ENCODE measurements at regions not wholly inside any gene's neighbourhood (a gene's known extent, or its start where the extent isn't known, plus 50 kb on each side); places are given as distances from the start of the nearest gene placed in this dataset.

DNA sequence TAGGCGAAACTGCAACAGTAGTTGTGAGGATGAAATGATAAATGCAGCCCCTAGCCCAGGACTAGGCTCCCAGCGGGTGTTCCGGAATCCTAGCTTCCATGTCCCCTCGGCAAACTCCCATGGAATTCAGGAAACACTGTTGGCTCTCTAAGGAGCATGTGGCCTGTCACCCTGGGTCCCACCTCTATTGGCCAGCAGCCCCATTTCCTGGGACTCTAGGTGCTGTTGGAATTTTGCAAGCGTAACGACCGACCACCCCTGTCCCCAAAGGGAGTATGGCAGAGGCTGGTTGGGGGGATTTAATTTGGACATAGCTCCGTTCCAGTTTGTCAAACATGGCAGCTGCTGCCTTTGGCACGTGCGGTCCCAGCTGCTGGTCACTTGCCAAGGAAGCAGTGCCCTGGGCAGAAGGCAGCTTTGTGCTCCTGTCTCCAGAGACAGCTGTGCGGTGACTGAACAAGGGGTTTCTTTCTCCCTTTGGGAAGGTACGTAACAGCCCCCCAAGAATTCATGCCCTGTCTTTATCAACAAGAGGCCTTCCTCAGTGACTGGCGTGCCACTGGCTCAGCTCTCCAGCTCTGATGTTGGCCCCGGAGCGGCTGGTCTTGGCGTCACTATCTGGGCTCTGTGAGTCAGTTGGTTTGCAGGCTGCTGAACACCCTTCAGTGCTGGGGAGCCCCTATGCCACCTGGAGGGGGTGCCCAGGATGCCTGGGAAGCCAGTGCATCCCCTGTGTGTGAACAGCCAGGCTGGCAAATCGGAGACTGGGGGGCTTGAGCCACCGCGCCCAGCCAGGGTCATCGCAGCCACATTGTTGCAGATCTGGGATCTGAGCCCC is 235.2 kb upstream of the TNRC6C start:
- no peak overlapping the region for H3K4me3 Mint-ChIP-seq
- H3K36me3 Mint-ChIP-seq, result no peaks in the 10 kb centered on the region
- no peaks in the 10 kb centered on the region for H3K9me3 Mint-ChIP-seq (ENCODE audit: low read depth)
- H3K27ac Mint-ChIP-seq, result no peak overlapping the region
- peaks cover 3% of the 10 kb centered on the region for H3K27me3 Mint-ChIP-seq
- peaks cover 6% of the 10 kb centered on the region for H3K4me1 Mint-ChIP-seq (ENCODE audit: low read depth)

- H3K27ac Mint-ChIP-seq, result no peak overlapping the region
- H3K4me3 Mint-ChIP-seq, result no peak overlapping the region
- peaks cover 3% of the 10 kb centered on the region for H3K27me3 Mint-ChIP-seq
- no peaks in the 10 kb centered on the region for H3K9me3 Mint-ChIP-seq (ENCODE audit: low read depth)
- peaks cover 6% of the 10 kb centered on the region for H3K4me1 Mint-ChIP-seq (ENCODE audit: low read depth)
- H3K36me3 Mint-ChIP-seq, result no peaks in the 10 kb centered on the region
Measured at GRCh38 chr17:77723909-77724875, 234.3 kb upstream of the TNRC6C start.

- Mint-ChIP-seq H3K27ac (no peak overlapping the region), H3K36me3 (no peaks in the 10 kb centered on the region), H3K4me1 (ENCODE audit: low read depth) (peaks cover 6% of the 10 kb centered on the region), H3K9me3 (ENCODE audit: low read depth) (no peaks in the 10 kb centered on the region), H3K4me3 (no peak overlapping the region), H3K27me3 (peaks cover 3% of the 10 kb centered on the region)
Measured at GRCh38 chr17:77724876-77725615, 233.5 kb upstream of the TNRC6C start.

- H3K4me1 Mint-ChIP-seq (ENCODE audit: low read depth), result peaks cover 6% of the 10 kb centered on the region
- no peaks in the 10 kb centered on the region for H3K27me3 Mint-ChIP-seq
- H3K9me3 Mint-ChIP-seq (ENCODE audit: low read depth), result no peaks in the 10 kb centered on the region
- no peak overlapping the region for H3K4me3 Mint-ChIP-seq
- peaks cover 3% of the 10 kb centered on the region for H3K36me3 Mint-ChIP-seq
- H3K27ac Mint-ChIP-seq, result no peak overlapping the region
Measured at GRCh38 chr17:77725846-77726245, 232.7 kb upstream of the TNRC6C start.

GRCh38 chr17:77726549-77727006 is 231.9 kb upstream of the TNRC6C start:
- Mint-ChIP-seq H3K27me3 (no peaks in the 10 kb centered on the region), H3K36me3 (peaks cover 3% of the 10 kb centered on the region), H3K9me3 (ENCODE audit: low read depth) (no peaks in the 10 kb centered on the region), H3K4me1 (ENCODE audit: low read depth) (peaks cover 6% of the 10 kb centered on the region), H3K27ac (no peak overlapping the region), H3K4me3 (no peak overlapping the region)

DNA sequence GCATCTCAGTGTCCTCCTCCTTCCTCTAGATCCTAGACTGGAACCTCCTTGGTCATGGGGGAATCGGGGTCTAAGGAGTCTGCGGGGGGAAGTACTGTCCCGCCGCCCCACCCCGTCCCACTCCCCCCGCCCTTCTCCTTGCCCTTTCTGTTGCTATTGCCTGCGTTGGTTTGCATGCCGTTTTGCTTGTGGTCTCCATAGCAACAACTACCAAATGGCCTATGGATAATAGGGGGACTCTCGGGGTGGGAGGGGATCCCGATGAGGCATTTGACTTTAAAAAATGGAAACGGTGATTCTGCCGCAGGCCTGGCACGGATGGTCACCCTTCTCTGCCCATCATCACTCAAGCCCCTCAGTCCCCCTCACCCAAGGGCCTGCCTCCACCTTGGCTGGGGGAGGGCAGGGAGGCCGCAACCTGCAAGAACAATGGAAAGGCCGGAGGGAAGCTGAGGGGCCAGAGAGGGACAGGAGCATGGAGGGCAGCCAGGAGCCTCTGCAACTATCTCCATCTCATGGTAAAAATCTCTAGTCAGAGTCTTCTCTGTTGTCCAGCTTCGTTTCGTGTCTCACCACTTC is 231.4 kb upstream of the TNRC6C start:
- no peak overlapping the region for H3K4me3 Mint-ChIP-seq
- no peak overlapping the region for H3K27ac Mint-ChIP-seq
- no peaks in the 10 kb centered on the region for H3K9me3 Mint-ChIP-seq (ENCODE audit: low read depth)

DNA sequence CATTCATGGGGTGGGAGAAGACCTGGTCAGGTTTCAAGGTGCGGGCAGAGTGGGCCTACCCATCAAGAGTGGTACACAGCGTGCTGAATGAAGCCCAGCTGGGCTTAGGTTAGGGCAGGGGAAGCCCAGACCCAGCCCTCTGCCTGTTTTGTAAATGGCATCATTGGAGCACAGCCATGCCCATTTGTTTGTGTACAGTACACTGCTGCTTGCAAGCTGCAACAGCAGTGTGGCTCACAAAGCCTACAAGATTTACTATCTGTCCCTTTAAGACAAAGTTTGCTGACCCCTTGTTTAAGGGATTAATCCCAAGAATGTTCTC is 230.1 kb upstream of the TNRC6C start:
- H3K36me3 Mint-ChIP-seq, result peaks cover 12% of the 10 kb centered on the region
- no peak overlapping the region for H3K4me3 Mint-ChIP-seq
- no peak overlapping the region for H3K27ac Mint-ChIP-seq
- peaks cover 6% of the 10 kb centered on the region for H3K4me1 Mint-ChIP-seq (ENCODE audit: low read depth)
- H3K27me3 Mint-ChIP-seq, result no peaks in the 10 kb centered on the region
- peaks cover 9% of the 10 kb centered on the region for H3K9me3 Mint-ChIP-seq (ENCODE audit: low read depth)

More for the DNA sequence above, 231.4 kb upstream of the TNRC6C start:
- Mint-ChIP-seq H3K36me3 (peaks cover 3% of the 10 kb centered on the region), H3K27me3 (no peaks in the 10 kb centered on the region), H3K4me1 (ENCODE audit: low read depth) (peaks cover 6% of the 10 kb centered on the region)

- peaks cover 14% of the 10 kb centered on the region for H3K36me3 Mint-ChIP-seq
- no peak overlapping the region for H3K27ac Mint-ChIP-seq
- no peaks in the 10 kb centered on the region for H3K27me3 Mint-ChIP-seq
- peaks cover 9% of the 10 kb centered on the region for H3K9me3 Mint-ChIP-seq (ENCODE audit: low read depth)
- peaks cover 6% of the 10 kb centered on the region for H3K4me1 Mint-ChIP-seq (ENCODE audit: low read depth)
- H3K4me3 Mint-ChIP-seq, result no peak overlapping the region
Measured at GRCh38 chr17:77728871-77729270, 229.6 kb upstream of the TNRC6C start.

DNA sequence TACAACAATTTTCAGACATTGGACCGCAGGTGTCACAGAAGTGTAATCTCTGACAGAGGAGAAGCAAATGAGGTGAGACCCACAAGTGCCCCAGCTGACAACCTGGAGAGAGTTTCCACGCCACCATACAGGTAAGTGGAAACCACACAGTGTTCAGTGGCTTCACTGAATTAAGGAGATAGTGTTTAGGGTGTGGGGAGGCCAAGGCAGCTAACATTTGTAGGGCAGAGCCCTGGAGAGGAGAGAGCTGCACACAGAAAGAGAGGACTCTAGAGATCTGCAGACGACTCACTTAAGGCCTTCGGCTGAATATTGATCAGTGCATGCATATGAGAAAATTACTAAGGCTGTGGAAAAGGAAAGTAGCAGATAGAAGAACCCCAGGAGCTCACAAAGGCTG is 228.9 kb upstream of the TNRC6C start:
- Mint-ChIP-seq H3K36me3 (peaks cover 14% of the 10 kb centered on the region), H3K27ac (no peak overlapping the region), H3K9me3 (ENCODE audit: low read depth) (peaks cover 9% of the 10 kb centered on the region), H3K27me3 (peaks cover 2% of the 10 kb centered on the region), H3K4me3 (no peak overlapping the region), H3K4me1 (ENCODE audit: low read depth) (peaks cover 6% of the 10 kb centered on the region)

- H3K27me3 Mint-ChIP-seq, result peaks cover 2% of the 10 kb centered on the region
- H3K36me3 Mint-ChIP-seq, result peaks cover 14% of the 10 kb centered on the region
- peaks cover 6% of the 10 kb centered on the region for H3K4me1 Mint-ChIP-seq (ENCODE audit: low read depth)
- no peak overlapping the region for H3K4me3 Mint-ChIP-seq
- no peak overlapping the region for H3K27ac Mint-ChIP-seq
- H3K9me3 Mint-ChIP-seq (ENCODE audit: low read depth), result peaks cover 9% of the 10 kb centered on the region
Measured at GRCh38 chr17:77730376-77730775, 228.1 kb upstream of the TNRC6C start.

- Mint-ChIP-seq H3K27ac (no peak overlapping the region), H3K9me3 (ENCODE audit: low read depth) (peaks cover 9% of the 10 kb centered on the region), H3K36me3 (peaks cover 14% of the 10 kb centered on the region), H3K4me1 (ENCODE audit: low read depth) (no peaks in the 10 kb centered on the region), H3K4me3 (no peak overlapping the region), H3K27me3 (peaks cover 2% of the 10 kb centered on the region)
Measured at GRCh38 chr17:77733576-77734296, 224.8 kb upstream of the TNRC6C start.

GRCh38 chr17:77734371-77735080 is 224.0 kb upstream of the TNRC6C start:
- peaks cover 2% of the 10 kb centered on the region for H3K27me3 Mint-ChIP-seq
- no peak overlapping the region for H3K27ac Mint-ChIP-seq
- H3K4me3 Mint-ChIP-seq, result no peak overlapping the region

DNA sequence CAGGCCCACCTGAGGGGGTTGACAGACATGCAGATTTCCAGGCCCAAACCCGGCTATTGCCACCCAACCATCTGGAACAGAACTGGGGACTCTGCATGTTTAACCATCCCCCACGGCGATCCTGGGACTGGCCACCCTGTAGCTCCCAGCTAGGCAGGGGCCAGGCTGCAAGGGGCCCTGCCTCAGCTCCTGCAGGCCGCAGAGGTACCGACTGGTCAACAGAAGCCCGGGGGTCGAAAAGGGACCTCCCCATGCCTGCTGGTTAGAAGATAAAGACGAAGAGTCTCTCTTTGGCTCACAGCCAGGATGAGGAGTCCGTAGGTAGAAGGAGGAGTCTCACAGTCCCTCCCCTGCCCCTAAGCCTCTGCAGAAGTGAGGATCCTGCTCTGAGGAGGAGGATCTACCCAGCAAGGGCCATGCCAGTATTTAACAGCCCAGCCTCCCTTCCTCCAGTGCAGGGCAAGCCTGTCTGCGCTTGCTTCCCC is 223.4 kb upstream of the TNRC6C start:
- H3K4me1 Mint-ChIP-seq (ENCODE audit: low read depth), result no peaks in the 10 kb centered on the region
- no peak overlapping the region for H3K27ac Mint-ChIP-seq
- H3K36me3 Mint-ChIP-seq, result peaks cover 14% of the 10 kb centered on the region

More at GRCh38 chr17:77734371-77735080, 224.0 kb upstream of the TNRC6C start:
- H3K9me3 Mint-ChIP-seq (ENCODE audit: low read depth), result peaks cover 9% of the 10 kb centered on the region
- peaks cover 14% of the 10 kb centered on the region for H3K36me3 Mint-ChIP-seq
- no peaks in the 10 kb centered on the region for H3K4me1 Mint-ChIP-seq (ENCODE audit: low read depth)

More for the DNA sequence above, 223.4 kb upstream of the TNRC6C start:
- Mint-ChIP-seq H3K4me3 (no peak overlapping the region), H3K27me3 (peaks cover 2% of the 10 kb centered on the region), H3K9me3 (ENCODE audit: low read depth) (peaks cover 9% of the 10 kb centered on the region)
